ENCODE measurements at regions not wholly inside any gene's neighbourhood (a gene's known extent, or its start where the extent isn't known, plus 50 kb on each side); places are given as distances from the start of the nearest gene placed in this dataset.
"Not testable (repeated sequence)": the region's sequence is repeated elsewhere in the genome, so short reads cannot be mapped to it uniquely, and the experiment has no call there.

DNA sequence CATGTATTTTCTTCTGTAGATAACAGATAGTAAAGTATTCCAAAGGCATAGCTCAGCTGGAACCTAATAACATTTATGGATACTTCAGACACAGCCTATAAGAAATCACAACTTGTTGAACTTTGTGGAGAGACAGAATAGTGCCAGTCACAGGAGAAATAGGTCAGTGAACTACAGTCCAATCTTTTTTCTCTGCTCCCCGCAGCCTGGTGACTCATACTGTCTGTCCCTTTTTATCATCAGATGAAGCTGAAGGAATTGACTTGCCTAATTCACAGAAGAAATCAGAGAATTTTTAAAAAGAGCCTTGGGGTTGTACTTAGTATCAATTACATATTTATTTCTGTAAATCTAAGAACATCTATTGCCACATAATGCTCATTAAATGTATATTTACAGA lies 222.3 kb downstream of the ALG10 start (continued):
- TF ChIP-seq, protein P1, sequence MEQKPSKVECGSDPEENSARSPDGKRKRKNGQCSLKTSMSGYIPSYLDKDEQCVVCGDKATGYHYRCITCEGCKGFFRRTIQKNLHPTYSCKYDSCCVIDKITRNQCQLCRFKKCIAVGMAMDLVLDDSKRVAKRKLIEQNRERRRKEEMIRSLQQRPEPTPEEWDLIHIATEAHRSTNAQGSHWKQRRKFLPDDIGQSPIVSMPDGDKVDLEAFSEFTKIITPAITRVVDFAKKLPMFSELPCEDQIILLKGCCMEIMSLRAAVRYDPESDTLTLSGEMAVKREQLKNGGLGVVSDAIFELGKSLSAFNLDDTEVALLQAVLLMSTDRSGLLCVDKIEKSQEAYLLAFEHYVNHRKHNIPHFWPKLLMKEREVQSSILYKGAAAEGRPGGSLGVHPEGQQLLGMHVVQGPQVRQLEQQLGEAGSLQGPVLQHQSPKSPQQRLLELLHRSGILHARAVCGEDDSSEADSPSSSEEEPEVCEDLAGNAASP (CRISPR knock-in tag; IDR thresholded peaks at IDR 0.05; ENCODE audit: borderline replicate concordance) = no peak
- no peak for TF ChIP-seq ZNF138 (CRISPR knock-in tag; IDR thresholded peaks at IDR 0.05; ENCODE audit: low read depth)
- TF ChIP-seq MIER3 (CRISPR knock-in tag; IDR thresholded peaks at IDR 0.05; ENCODE audit: borderline replicate concordance) = no peak
- no peak for TF ChIP-seq ZNF326 (CRISPR knock-in tag; IDR thresholded peaks at IDR 0.05; ENCODE audit: borderline replicate concordance)
- TF ChIP-seq, protein P2, sequence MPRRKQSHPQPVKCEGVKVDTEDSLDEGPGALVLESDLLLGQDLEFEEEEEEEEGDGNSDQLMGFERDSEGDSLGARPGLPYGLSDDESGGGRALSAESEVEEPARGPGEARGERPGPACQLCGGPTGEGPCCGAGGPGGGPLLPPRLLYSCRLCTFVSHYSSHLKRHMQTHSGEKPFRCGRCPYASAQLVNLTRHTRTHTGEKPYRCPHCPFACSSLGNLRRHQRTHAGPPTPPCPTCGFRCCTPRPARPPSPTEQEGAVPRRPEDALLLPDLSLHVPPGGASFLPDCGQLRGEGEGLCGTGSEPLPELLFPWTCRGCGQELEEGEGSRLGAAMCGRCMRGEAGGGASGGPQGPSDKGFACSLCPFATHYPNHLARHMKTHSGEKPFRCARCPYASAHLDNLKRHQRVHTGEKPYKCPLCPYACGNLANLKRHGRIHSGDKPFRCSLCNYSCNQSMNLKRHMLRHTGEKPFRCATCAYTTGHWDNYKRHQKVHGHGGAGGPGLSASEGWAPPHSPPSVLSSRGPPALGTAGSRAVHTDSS (CRISPR knock-in tag; conservative IDR thresholded peaks at IDR 0.05) = no peak
- TF ChIP-seq NBN (conservative IDR thresholded peaks at IDR 0.05) = no peak
- no peak for TF ChIP-seq HOXD1 (CRISPR knock-in tag; IDR thresholded peaks at IDR 0.05)
- no peak for TF ChIP-seq ZNF747 (CRISPR knock-in tag; IDR thresholded peaks at IDR 0.05; ENCODE audit: borderline replicate concordance)
- TF ChIP-seq ETS1 (CRISPR knock-in tag; IDR thresholded peaks at IDR 0.05) = no peak
- TF ChIP-seq SETDB1 (CRISPR knock-in tag; IDR thresholded peaks at IDR 0.05; ENCODE audit: borderline replicate concordance) = no peak

- H2AFZ ChIP-seq (ENCODE audit: low read length) = no peak overlapping the region
- H3K9ac ChIP-seq (ENCODE audit: insufficient read depth, low read depth, low read length) = no peak overlapping the region
- H3K79me2 ChIP-seq (ENCODE audit: insufficient read depth, low read length) = no peaks in the 10 kb centered on the region
- no peaks in the 10 kb centered on the region for H3K27me3 ChIP-seq (ENCODE audit: control insufficient read depth in 1 of 2, insufficient read depth in 2 of 2, low read length in 2 of 2)
- no peak overlapping the region for H3K4me2 ChIP-seq (ENCODE audit: low read depth, low read length)
- intact Hi-C loops (cut with micrococcal nuclease; ENCODE audit: unreplicated experiment) (no loop called here), in situ Hi-C loops (cut with HindIII; ENCODE audit: extremely low pct_ligation_motif_present, low pct_unique_long_range_greater_than_20kb) (no loop called here)
- no peak for ATAC-seq
- H3K4me3 ChIP-seq (replicated peaks in 1 of 3; ENCODE audit: insufficient read depth in 1 of 3, low read depth in 2 of 3, low read length in 3 of 3) = no peak overlapping the region
- ChIA-PET CTCF (ENCODE audit: low intra/inter-chr PET ratio, low total read pairs) (no interaction called here), POLR2A (no interaction called here)
- BruUV-seq (replicated peaks) = no TSS peak
- H3K4me1 ChIP-seq (ENCODE audit: insufficient read depth, low read length) = no peaks in the 10 kb centered on the region
- no peak for DNase-seq (ENCODE audit: low spot score)
- no peak overlapping the region for H3K27ac ChIP-seq (ENCODE audit: extremely low read length, insufficient read depth, low read length)
- no peaks in the 10 kb centered on the region for H3K36me3 ChIP-seq (replicated peaks in 1 of 2; ENCODE audit: control insufficient read depth in 1 of 2, insufficient read depth in 2 of 2, low read length in 2 of 2)
- H3K9me3 ChIP-seq (ENCODE audit: low read length) = no peaks in the 10 kb centered on the region
- 62% methylated on average over 9 of the region's 9 CpGs for WGBS (ENCODE audit: low lambda C conversion rate)
- no peak for FAIRE-seq
- H4K20me1 ChIP-seq (ENCODE audit: insufficient read depth, low read length) = no peaks in the 10 kb centered on the region
- TF ChIP-seq ZNF207 (IDR thresholded peaks at IDR 0.05; ENCODE audit: borderline replicate concordance) (no peak), NONO (IDR thresholded peaks at IDR 0.05) (no peak), NONO (CRISPR knock-in tag; conservative IDR thresholded peaks at IDR 0.05) (no peak)
Measured at GRCh38 chr12:34249271-34249670, 227.0 kb downstream of the ALG10 start.

DNA sequence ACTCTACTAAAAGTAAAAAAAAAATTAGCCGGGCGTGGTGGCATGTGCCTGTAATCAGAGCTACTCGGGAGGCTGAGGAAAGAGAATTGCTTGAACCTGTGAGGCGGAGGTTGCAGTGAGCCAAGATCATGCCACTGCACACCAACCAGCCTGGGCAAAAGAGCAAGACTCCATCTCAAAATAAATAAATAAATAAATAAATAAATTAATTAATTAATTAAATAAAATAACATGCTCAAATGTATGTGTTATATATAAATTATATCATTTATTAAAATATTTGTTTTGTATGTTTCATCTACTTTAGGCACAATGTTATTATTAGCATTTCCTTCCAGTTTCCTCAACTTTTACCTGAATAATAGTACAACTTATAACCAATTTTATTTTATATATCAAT lies 229.6 kb downstream of the ALG10 start:
- DNase-seq (ENCODE audit: low spot score); H2AFZ ChIP-seq (ENCODE audit: low read length); H3K79me2 ChIP-seq (ENCODE audit: insufficient read depth, low read length); H3K4me1 ChIP-seq (ENCODE audit: insufficient read depth, low read length); intact Hi-C loops (cut with micrococcal nuclease; ENCODE audit: unreplicated experiment); POLR2A ChIA-PET; H3K27ac ChIP-seq (ENCODE audit: extremely low read length, insufficient read depth, low read length); in situ Hi-C loops (cut with HindIII; ENCODE audit: extremely low pct_ligation_motif_present, low pct_unique_long_range_greater_than_20kb); H3K4me3 ChIP-seq (replicated peaks in 1 of 3; ENCODE audit: insufficient read depth in 1 of 3, low read depth in 2 of 3, low read length in 3 of 3); FAIRE-seq; H3K4me2 ChIP-seq (ENCODE audit: low read depth, low read length); BruUV-seq (replicated peaks); H3K9me3 ChIP-seq (ENCODE audit: low read length); H3K36me3 ChIP-seq (replicated peaks in 1 of 2; ENCODE audit: control insufficient read depth in 1 of 2, insufficient read depth in 2 of 2, low read length in 2 of 2); H3K9ac ChIP-seq (ENCODE audit: insufficient read depth, low read depth, low read length); H4K20me1 ChIP-seq (ENCODE audit: insufficient read depth, low read length); ATAC-seq; H3K27me3 ChIP-seq (ENCODE audit: control insufficient read depth in 1 of 2, insufficient read depth in 2 of 2, low read length in 2 of 2); CTCF ChIA-PET (ENCODE audit: low intra/inter-chr PET ratio, low total read pairs): not testable (repeated sequence)
- WGBS (ENCODE audit: low lambda C conversion rate) = 43% methylated on average over 4 of the region's 4 CpGs

All from HepG2 (cell line).